GM23338 (cell line): ENCODE measurements at regions not wholly inside any gene's neighbourhood (a gene's known extent, or its start where the extent isn't known, plus 50 kb on each side); places are given as distances from the start of the nearest gene placed in this dataset.

Experiments
- ATAC-seq: fragments of 200-7000 bp; cut with Tn5 transposase; 3 replicates; pipeline ENCODE4 v1.9.1; 2020
- DNase-seq: peaks from one replicate; pipeline ENCODE4 v3.0.0-alpha.2; 2015; ENCODE audit warnings: low spot score
- H2AFZ ChIP-seq: fragments of 200-600 bp; sonication (generic); 2 replicates; pipeline ENCODE4 v1.8.0; 2016; ENCODE audit warnings: antibody characterized with exemption, mild to moderate bottlenecking, moderate library complexity
- H3F3A ChIP-seq: fragments of 200-600 bp; sonication (generic); replicated peaks from 2 replicates; pipeline ENCODE4 v1.8.0; 2017; ENCODE audit warnings: antibody characterized with exemption, mixed run types, low read depth
- H3K27ac ChIP-seq: fragments of 200-600 bp; sonication (generic); 2 replicates; pipeline ENCODE4 v1.6.1; 2016; ENCODE audit warnings: low read depth
- H3K27me3 ChIP-seq: fragments of 200-600 bp; sonication (generic); 2 replicates; pipeline ENCODE4 v1.8.0; 2016; ENCODE audit warnings: mild to moderate bottlenecking, mixed run types, moderate library complexity; ENCODE audit not compliant: insufficient read depth
- H3K36me3 ChIP-seq: fragments of 200-600 bp; sonication (generic); 2 replicates; pipeline ENCODE4 v1.8.0; 2016; ENCODE audit warnings: mild to moderate bottlenecking; ENCODE audit not compliant: insufficient read depth
- H3K4me1 ChIP-seq: fragments of 200-600 bp; sonication (generic); 2 replicates; pipeline ENCODE4 v1.8.0; 2016; ENCODE audit warnings: mild to moderate bottlenecking, moderate library complexity; ENCODE audit not compliant: insufficient read depth
- H3K4me2 ChIP-seq: fragments of 200-600 bp; sonication (generic); 2 replicates; pipeline ENCODE4 v1.7.1; 2017; ENCODE audit warnings: mixed run types
- H3K4me3 ChIP-seq: fragments of 200-600 bp; sonication (generic); 2 replicates; pipeline ENCODE4 v1.6.1; 2016; ENCODE audit warnings: mixed run types
- H3K79me2 ChIP-seq: fragments of 200-600 bp; sonication (generic); replicated peaks from 2 replicates; pipeline ENCODE4 v1.8.0; 2017; ENCODE audit warnings: mild to moderate bottlenecking; ENCODE audit not compliant: insufficient read depth
- H3K9me2 ChIP-seq: fragments of 200-600 bp; sonication (generic); 2 replicates; pipeline ENCODE4 v1.8.0; 2017; ENCODE audit not compliant: insufficient read depth
- H4K20me1 ChIP-seq: fragments of 200-600 bp; sonication (generic); replicated peaks from 2 replicates; pipeline ENCODE4 v1.8.0; 2017; ENCODE audit warnings: mild to moderate bottlenecking; ENCODE audit not compliant: insufficient read depth
- H3K27ac Mint-ChIP-seq: 2 replicates; pipeline ENCODE4 v1.8.0; 2020; ENCODE audit warnings: inconsistent platforms, mild to moderate bottlenecking, moderate library complexity, mixed read lengths
- H3K27me3 Mint-ChIP-seq: 3 replicates; pipeline ENCODE4 v1.8.0; 2022; ENCODE audit warnings: low read depth, mild to moderate bottlenecking, moderate library complexity, mixed read lengths, inconsistent platforms; ENCODE audit not compliant: insufficient read depth, poor library complexity
- H3K36me3 Mint-ChIP-seq: 3 replicates; pipeline ENCODE4 v1.8.0; 2021; ENCODE audit warnings: low read depth, mild to moderate bottlenecking, inconsistent platforms, moderate library complexity, mixed read lengths
- H3K4me1 Mint-ChIP-seq: 3 replicates; pipeline ENCODE4 v1.8.0; 2020; ENCODE audit warnings: mild to moderate bottlenecking, inconsistent platforms, mixed read lengths
- H3K4me3 Mint-ChIP-seq: 3 replicates; pipeline ENCODE4 v1.8.0; 2021; ENCODE audit warnings: moderate library complexity, mild to moderate bottlenecking, inconsistent platforms, mixed read lengths
- H3K9me3 Mint-ChIP-seq: 3 replicates; pipeline ENCODE4 v1.8.0; 2020; ENCODE audit warnings: moderate library complexity, mild to moderate bottlenecking, inconsistent platforms, mixed read lengths
- CREB1 ChIP-seq: fragments of 250-450 bp; sonication (Bioruptor Pico); IDR thresholded peaks from 2 replicates; pipeline ENCODE4 v1.5.0; 2020; ENCODE audit warnings: low read depth, mild to moderate bottlenecking, moderate library complexity
- CTCF ChIP-seq, 2 experiments: fragments of 200-600 bp in 1 of 2; sonication (generic) in 1 of 2; conservative IDR thresholded peaks; 2 replicates each; pipeline versions ENCODE4 v1.5.1 to v1.6.1; 2016 to 2017; ENCODE audit warnings: antibody characterized with exemption in 2 of 2, low read depth in 2 of 2, mild to moderate bottlenecking in 2 of 2, moderate library complexity in 1 of 2
- ETS1 ChIP-seq: IDR thresholded peaks from 2 replicates; pipeline ENCODE4 v1.6.1; 2016; ENCODE audit warnings: antibody characterized with exemption
- EZH2 ChIP-seq: fragments of 200-600 bp; sonication (generic); IDR thresholded peaks from one replicate; pipeline ENCODE4 v1.8.0; 2017; ENCODE audit warnings: antibody characterized with exemption, mild to moderate bottlenecking, low read depth; ENCODE audit not compliant: unreplicated experiment
- EZH2phosphoT487 ChIP-seq: fragments of 200-600 bp; sonication (generic); IDR thresholded peaks from one replicate; pipeline ENCODE4 v1.8.1; 2018; ENCODE audit warnings: antibody characterized with exemption; ENCODE audit not compliant: unreplicated experiment
- JUNB ChIP-seq: IDR thresholded peaks from one replicate; pipeline ENCODE4 v1.6.1; 2016; ENCODE audit warnings: antibody characterized with exemption; ENCODE audit not compliant: unreplicated experiment
- NANOG ChIP-seq: IDR thresholded peaks from 2 replicates; pipeline ENCODE4 v1.6.1; 2016; ENCODE audit warnings: antibody characterized with exemption, borderline replicate concordance
- POLR2AphosphoS5 ChIP-seq: IDR thresholded peaks from 2 replicates; pipeline ENCODE4 v1.6.1; 2016; ENCODE audit warnings: antibody characterized with exemption, low read depth
- STAT1 ChIP-seq: IDR thresholded peaks from one replicate; pipeline ENCODE4 v1.6.1; 2016; ENCODE audit warnings: antibody characterized with exemption; ENCODE audit not compliant: unreplicated experiment
- ZNF114 ChIP-seq: fragments of 250-450 bp; sonication (Bioruptor Pico); IDR thresholded peaks from 2 replicates; pipeline ENCODE4 v1.5.0; 2020; ENCODE audit warnings: mild to moderate bottlenecking, moderate library complexity
- ZNF331 ChIP-seq: fragments of 250-450 bp; sonication (Bioruptor Pico); IDR thresholded peaks from 2 replicates; pipeline ENCODE4 v1.5.0; 2020; ENCODE audit warnings: low read depth, mild to moderate bottlenecking, moderate library complexity
- ZNF462 ChIP-seq: fragments of 250-450 bp; sonication (Bioruptor Pico); IDR thresholded peaks from 2 replicates; pipeline ENCODE4 v1.5.0; 2020; ENCODE audit warnings: mild to moderate bottlenecking, moderate library complexity

- no peak overlapping the region for H3K4me2 ChIP-seq
- no peaks in the 10 kb centered on the region for H3K79me2 ChIP-seq
- H3K36me3 ChIP-seq, result no peaks in the 10 kb centered on the region
- H3K4me3 ChIP-seq, result no peak overlapping the region
- ATAC-seq, result no peak
- TF ChIP-seq CTCF (conservative IDR thresholded peaks at IDR 0.05; ENCODE audit: low read depth in 2 of 2) (no peak), NANOG (no peak), EZH2 (no peak), CREB1 (CRISPR knock-in tag) (no peak), ZNF331 (CRISPR knock-in tag) (no peak), ZNF114 (no peak), STAT1 (no peak), POLR2AphosphoS5 (no peak), ETS1 (no peak), EZH2phosphoT487 (no peak), ZNF462 (CRISPR knock-in tag) (no peak), JUNB (no peak)
- Mint-ChIP-seq H3K36me3 (no peaks in the 10 kb centered on the region), H3K27ac (no peak overlapping the region), H3K9me3 (no peaks in the 10 kb centered on the region), H3K27me3 (no peaks in the 10 kb centered on the region), H3K4me1 (no peaks in the 10 kb centered on the region), H3K4me3 (no peak overlapping the region)
- H3K9me2 ChIP-seq, result no peaks in the 10 kb centered on the region
- H3K4me1 ChIP-seq, result no peaks in the 10 kb centered on the region
- H3K27me3 ChIP-seq, result no peaks in the 10 kb centered on the region
- no peak overlapping the region for H3K27ac ChIP-seq
- no peaks in the 10 kb centered on the region for H4K20me1 ChIP-seq
- DNase-seq, result no peak
- H2AFZ ChIP-seq, result no peak overlapping the region
- H3F3A ChIP-seq, result no peaks in the 10 kb centered on the region
These were observed 317.4 kb upstream of the UBE2E2 start for GRCh38 chr3:22885574-22886341.
